ENCODE measurements at regions not wholly inside any gene's neighbourhood (a gene's known extent, or its start where the extent isn't known, plus 50 kb on each side); places are given as distances from the start of the nearest gene placed in this dataset.

- TF ChIP-seq SP1 (IDR thresholded peaks at IDR 0.05) = no peak
- TF ChIP-seq ELF4 (IDR thresholded peaks at IDR 0.05) = no peak
- DNase-seq (ENCODE audit: extremely low spot score) = no peak
- ChIA-PET CTCF (interaction anchor here (0.6 kb wide), 1 partner anchor 13 kb away, joined by 3 read pairs; no protein-coding TSS in a partner anchor), POLR2A (interaction anchor here (1.0 kb wide), 1 partner anchor 19 kb away, joined by 3 read pairs; no protein-coding TSS in a partner anchor)
Observed at GRCh38 chr6:43875849-43876572, 106.0 kb downstream of the VEGFA start.

DNA sequence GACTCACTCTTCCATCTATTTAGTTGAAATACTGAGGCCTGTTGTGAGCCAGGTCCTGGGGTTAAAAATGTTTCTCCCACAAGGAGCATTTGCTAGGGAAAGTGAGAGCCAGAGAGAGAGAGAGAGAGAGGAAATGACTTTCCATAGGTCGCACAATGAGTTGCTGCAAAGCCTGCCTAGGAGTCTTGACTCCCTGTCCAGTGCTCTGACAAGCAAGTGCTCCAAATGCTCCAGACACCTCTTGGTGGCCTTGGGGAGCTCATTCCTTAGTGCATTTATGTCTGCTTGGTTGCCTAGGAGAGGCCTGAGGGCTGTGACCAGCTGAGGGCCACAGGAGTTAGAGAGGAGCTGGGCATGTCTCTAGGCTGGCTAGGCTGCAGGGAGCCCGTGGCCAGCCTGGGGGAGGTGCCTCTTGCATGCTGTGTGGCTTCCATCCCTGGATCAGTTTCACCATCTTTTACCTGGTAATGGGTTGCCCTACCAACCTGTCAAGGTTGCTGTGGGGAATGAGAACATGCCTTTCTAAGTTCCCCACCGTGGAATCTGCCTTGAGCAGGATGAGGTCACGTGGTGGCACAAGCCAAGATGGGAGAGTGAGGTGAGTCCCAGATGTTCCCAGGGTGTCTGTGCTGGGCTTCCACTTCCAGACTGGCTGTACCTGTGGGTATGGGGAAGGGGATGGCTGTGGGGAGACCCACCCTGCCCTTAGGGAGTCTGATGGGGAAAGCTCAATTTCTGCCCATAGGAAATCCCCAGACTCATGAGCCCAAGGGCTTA is 105.0 kb downstream of the VEGFA start:
- DNase-seq (ENCODE audit: extremely low spot score) = no peak
- POLR2A ChIA-PET = interaction anchor here (1.0 kb wide), 1 partner anchor 20 kb away, joined by 3 read pairs; no protein-coding TSS in a partner anchor
- CTCF ChIA-PET = interaction anchor here (0.6 kb wide), 1 partner anchor 39 kb away, joined by 3 read pairs; no protein-coding TSS in a partner anchor
- TF ChIP-seq L3MBTL2 (conservative IDR thresholded peaks at IDR 0.05) (no peak), LEF1 (IDR thresholded peaks at IDR 0.05; ENCODE audit: borderline replicate concordance) (no peak), FOXM1 (IDR thresholded peaks at IDR 0.05; ENCODE audit: borderline replicate concordance) (no peak), FOXK2 (IDR thresholded peaks at IDR 0.05) (no peak), NFRKB (IDR thresholded peaks at IDR 0.05) (no peak), ARNT (IDR thresholded peaks at IDR 0.05) (no peak), SP1 (IDR thresholded peaks at IDR 0.05) (no peak), FOXA1 (IDR thresholded peaks at IDR 0.05) (no peak), HDGF (IDR thresholded peaks at IDR 0.05; ENCODE audit: borderline replicate concordance) (no peak), SUZ12 (IDR thresholded peaks at IDR 0.05) (no peak), ELF4 (IDR thresholded peaks at IDR 0.05) (no peak), TARDBP (IDR thresholded peaks at IDR 0.05) (no peak)
- TF ChIP-seq, protein P1, sequence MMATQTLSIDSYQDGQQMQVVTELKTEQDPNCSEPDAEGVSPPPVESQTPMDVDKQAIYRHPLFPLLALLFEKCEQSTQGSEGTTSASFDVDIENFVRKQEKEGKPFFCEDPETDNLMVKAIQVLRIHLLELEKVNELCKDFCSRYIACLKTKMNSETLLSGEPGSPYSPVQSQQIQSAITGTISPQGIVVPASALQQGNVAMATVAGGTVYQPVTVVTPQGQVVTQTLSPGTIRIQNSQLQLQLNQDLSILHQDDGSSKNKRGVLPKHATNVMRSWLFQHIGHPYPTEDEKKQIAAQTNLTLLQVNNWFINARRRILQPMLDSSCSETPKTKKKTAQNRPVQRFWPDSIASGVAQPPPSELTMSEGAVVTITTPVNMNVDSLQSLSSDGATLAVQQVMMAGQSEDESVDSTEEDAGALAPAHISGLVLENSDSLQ (IDR thresholded peaks at IDR 0.05) = no peak

- CTCF ChIA-PET = no interaction called here
Observed at GRCh38 chr6:43873806-43874714, 104.0 kb downstream of the VEGFA start.

GRCh38 chr6:43871933-43872332 is 101.9 kb downstream of the VEGFA start:
- no peak for DNase-seq (ENCODE audit: extremely low spot score)
- POLR2A ChIA-PET = interaction anchor here (0.8 to 1.1 kb wide), 2 partner anchors 22 to 102 kb away, joined by 3 read pairs; partner anchors contain the start of gene VEGFA
- CTCF ChIA-PET = no interaction called here
- TF ChIP-seq TARDBP (IDR thresholded peaks at IDR 0.05) (no peak), BHLHE40 (IDR thresholded peaks at IDR 0.05; ENCODE audit: borderline replicate concordance) (no peak), LEF1 (IDR thresholded peaks at IDR 0.05; ENCODE audit: borderline replicate concordance) (no peak)

More at GRCh38 chr6:43873806-43874714, 104.0 kb downstream of the VEGFA start:
- DNase-seq (ENCODE audit: extremely low spot score) = no peak
- TF ChIP-seq ZNF384 (IDR thresholded peaks at IDR 0.05) (no peak), SUZ12 (IDR thresholded peaks at IDR 0.05) (no peak), ARNT (IDR thresholded peaks at IDR 0.05) (no peak), CTBP1 (IDR thresholded peaks at IDR 0.05; ENCODE audit: borderline replicate concordance) (no peak), ELF4 (IDR thresholded peaks at IDR 0.05) (no peak), NFRKB (IDR thresholded peaks at IDR 0.05) (no peak), BHLHE40 (IDR thresholded peaks at IDR 0.05; ENCODE audit: borderline replicate concordance) (no peak), FOXA1 (IDR thresholded peaks at IDR 0.05) (no peak), FOXM1 (IDR thresholded peaks at IDR 0.05; ENCODE audit: borderline replicate concordance) (no peak), SP1 (IDR thresholded peaks at IDR 0.05) (no peak), LEF1 (IDR thresholded peaks at IDR 0.05; ENCODE audit: borderline replicate concordance) (no peak)
- TF ChIP-seq, protein P1 (IDR thresholded peaks at IDR 0.05) = no peak
- POLR2A ChIA-PET = no interaction called here

- TF ChIP-seq CTBP1 (IDR thresholded peaks at IDR 0.05; ENCODE audit: borderline replicate concordance) = no peak
- TF ChIP-seq FOXK2 (IDR thresholded peaks at IDR 0.05) = no peak
- TF ChIP-seq NFRKB (IDR thresholded peaks at IDR 0.05) = no peak
- no peak for TF ChIP-seq TARDBP (IDR thresholded peaks at IDR 0.05)
- TF ChIP-seq BHLHE40 (IDR thresholded peaks at IDR 0.05; ENCODE audit: borderline replicate concordance) = no peak
- no peak for TF ChIP-seq SUZ12 (IDR thresholded peaks at IDR 0.05)
- no peak for TF ChIP-seq ZNF384 (IDR thresholded peaks at IDR 0.05)
- TF ChIP-seq ELF4 (IDR thresholded peaks at IDR 0.05) = no peak
- no peak for TF ChIP-seq FOXA1 (IDR thresholded peaks at IDR 0.05)
- TF ChIP-seq L3MBTL2 (conservative IDR thresholded peaks at IDR 0.05) = no peak
- TF ChIP-seq LEF1 (IDR thresholded peaks at IDR 0.05; ENCODE audit: borderline replicate concordance) = no peak
- no peak for TF ChIP-seq SP1 (IDR thresholded peaks at IDR 0.05)
- no peak for TF ChIP-seq FOXM1 (IDR thresholded peaks at IDR 0.05; ENCODE audit: borderline replicate concordance)
- no peak for TF ChIP-seq ARNT (IDR thresholded peaks at IDR 0.05)
- TF ChIP-seq, protein P1 (IDR thresholded peaks at IDR 0.05) = no peak
- TF ChIP-seq HDGF (IDR thresholded peaks at IDR 0.05; ENCODE audit: borderline replicate concordance) = no peak
- DNase-seq (ENCODE audit: extremely low spot score) = no peak
- ChIA-PET POLR2A (interaction anchor here (0.8 to 1.1 kb wide), 2 partner anchors 23 to 101 kb away, joined by 3 read pairs; partner anchors contain the start of gene VEGFA), CTCF (no interaction called here)
Observed at GRCh38 chr6:43871284-43871683, 101.3 kb downstream of the VEGFA start.
